HG02943 (cell line): ENCODE measurements at regions not wholly inside any gene's neighbourhood (a gene's known extent, or its start where the extent isn't known, plus 50 kb on each side); places are given as distances from the start of the nearest gene placed in this dataset.

Source experiments
- ATAC-seq: cut with Tn5 transposase; IDR thresholded peaks from one replicate; pipeline ENCODE4 v1.9.1; 2021; ENCODE audit warnings: mild to moderate bottlenecking, low read depth, moderate library complexity; ENCODE audit not compliant: unreplicated experiment

DNA sequence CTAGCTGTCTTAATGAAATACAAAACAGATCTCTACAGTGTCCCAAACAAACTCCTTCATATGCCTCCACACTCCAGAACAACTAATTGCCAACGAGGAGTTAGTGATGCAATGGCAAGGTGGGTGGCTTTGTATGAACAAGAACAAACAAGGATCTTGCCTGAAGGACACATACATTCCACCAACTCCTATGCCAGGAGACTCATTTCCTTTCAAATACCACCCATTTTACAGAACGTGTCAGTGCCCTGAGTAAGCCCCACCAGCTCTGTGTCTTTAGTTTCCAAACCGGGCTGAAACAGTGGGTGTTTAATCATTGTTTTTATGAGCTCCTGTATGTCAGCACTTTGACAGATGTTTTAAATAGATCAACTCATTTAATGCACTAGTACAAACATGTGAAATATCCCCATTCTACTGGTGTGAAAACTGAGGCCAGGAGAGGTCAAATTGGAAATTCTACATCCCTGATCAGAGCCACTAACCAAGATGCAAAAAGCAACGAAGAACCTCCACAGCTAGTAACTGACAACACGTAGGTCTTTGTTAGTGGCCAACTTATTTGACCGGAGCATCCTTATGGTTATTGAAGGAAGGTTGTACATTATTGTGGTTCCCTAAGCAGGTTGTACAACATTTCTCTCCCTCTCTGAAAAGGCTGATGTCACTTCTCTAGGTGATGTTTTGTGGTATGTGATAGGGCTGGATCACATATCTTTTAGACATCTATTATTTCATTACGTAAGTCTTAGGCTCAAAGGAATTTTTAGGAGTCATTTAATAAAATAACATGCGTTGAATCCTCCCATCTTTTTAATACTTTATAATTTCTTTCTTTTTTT lies 534.9 kb upstream of the TNP1 start:
- no peak for ATAC-seq

DNA sequence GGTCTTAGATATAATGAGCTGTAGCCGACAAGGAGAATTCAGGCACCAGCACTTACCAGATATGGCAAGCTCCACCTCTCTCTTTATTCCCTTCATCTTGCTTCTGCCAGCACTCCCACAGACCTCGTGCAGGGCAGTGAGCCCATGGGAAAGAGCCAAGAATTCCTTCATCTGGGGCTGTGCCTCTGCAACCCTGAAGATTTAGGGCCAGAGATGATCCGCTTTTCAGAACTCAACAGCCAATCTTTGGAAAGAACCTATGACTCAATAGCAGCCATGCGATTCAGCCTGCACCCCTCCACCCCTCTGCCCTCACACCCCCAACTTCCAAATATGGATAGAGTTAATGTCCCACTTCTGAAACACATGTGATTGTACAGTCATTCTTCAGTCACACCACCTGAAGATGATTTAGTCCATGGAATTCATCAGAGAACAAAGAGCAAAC lies 533.7 kb upstream of the TNP1 start:
- ATAC-seq = no peak

DNA sequence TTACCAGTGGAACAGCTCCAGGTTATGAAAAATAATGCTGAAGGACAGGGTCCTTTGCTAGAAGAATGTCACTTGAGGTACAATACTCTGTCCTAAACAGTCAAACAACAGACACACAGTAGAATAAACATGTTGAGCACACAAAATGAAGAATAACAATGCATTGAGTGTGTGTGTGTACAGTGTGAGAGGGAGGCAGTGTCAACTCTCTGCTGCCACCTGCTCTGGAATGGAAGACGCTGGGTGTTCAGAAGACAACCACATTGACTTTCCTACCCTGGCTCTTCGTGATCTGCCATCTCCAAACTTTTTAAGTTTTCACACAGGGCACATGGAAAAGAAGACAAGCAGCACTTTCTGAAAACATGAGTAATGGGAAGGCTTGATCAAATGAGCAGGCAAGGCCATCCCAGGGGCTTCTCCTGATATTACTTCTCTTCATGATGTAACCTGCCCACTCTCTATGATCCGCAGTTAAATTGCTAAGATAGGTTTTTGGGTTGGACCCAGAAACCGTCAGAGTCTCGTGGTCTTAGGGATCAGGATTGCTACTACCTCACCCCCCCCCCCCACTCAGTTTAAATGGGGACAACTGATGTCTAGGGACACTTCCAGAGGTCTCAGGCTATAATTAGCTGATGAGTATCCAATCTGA lies 533.2 kb upstream of the TNP1 start:
- ATAC-seq = no peak

DNA sequence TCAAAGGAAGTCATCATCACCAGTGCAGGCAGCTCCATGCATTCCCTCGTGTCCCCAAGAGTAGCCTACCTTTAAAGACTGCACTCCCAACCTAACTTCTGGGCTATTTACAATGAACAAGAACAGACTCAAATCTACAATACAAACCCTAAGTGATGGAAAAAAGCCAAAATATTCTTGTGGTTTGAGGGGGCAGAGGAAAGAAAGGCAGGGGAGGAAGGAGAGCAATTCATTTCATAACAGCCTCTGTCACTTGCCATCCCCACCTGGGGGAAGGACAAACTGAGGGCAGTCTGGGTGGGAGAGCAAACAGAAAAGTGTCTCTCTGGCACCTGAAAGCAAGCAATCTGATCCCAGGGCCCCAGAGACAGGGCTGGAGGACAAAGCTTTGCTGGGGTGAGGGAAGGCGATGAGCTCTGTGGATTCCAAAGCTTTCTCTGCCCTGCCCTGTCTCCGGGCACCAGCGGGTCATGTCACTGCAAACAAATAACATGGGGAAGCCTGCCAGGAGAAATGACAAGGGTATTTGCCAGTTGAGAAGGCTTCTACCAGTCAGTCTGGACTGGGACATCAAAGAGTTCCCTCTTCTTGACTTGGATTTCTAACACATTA lies 528.0 kb upstream of the TNP1 start:
- no peak for ATAC-seq

DNA sequence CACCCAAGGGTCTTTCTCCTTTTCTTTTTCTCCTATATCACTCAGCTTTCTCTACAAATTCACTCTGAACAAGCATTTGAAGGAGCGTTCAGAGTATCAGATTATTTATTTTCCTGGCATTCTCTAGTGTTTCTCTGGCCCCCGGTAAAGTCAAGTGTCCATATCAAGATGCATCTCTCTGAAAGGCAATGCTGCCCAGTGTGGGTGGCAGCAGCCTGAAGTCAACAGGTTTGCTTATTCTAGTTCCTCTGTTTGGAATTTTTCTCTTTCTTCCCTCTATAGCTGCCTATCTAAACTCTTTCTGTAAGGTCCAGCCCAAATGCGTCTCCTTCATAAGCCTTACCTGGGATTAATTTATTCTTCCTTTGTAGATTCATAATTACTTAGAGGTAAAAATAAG lies 526.2 kb upstream of the TNP1 start:
- ATAC-seq = no peak

DNA sequence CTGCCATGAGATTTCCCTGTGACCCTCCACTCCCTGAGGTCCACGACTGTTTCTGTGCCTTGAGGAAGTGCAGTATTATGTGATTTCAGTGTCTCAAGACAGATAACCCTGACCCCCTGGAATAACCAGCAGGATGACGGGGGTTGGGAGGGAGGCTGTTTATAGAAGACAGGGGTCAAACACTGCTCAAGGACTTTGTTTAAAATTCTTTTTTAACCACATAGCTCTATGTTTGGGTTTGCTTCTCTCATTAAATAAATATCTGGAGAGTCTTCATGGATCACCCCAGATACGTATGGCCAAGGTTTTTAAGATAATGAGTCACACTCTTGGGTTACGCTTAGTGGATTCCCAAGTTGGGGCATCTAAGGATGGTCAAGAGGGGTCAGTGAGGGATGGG lies 523.8 kb upstream of the TNP1 start:
- no peak for ATAC-seq

DNA sequence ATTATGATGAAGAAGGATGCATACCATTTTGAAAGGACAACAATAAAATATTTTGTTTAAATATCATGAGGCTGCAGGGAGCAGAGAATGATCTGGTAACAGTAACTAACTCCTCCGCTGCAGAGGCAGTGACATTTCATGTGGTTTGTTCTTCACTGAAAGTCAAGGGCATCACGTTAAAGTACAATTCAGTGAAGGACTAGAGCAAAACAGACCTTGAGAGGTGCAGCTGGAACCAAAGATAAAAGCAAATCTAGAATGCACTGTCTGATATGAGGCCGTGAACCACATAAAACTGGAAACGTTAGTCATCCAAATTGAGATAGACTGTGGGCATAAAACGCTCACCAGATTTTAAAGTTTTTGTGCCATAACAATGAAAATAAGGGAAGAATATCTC lies 522.9 kb upstream of the TNP1 start:
- no peak for ATAC-seq

DNA sequence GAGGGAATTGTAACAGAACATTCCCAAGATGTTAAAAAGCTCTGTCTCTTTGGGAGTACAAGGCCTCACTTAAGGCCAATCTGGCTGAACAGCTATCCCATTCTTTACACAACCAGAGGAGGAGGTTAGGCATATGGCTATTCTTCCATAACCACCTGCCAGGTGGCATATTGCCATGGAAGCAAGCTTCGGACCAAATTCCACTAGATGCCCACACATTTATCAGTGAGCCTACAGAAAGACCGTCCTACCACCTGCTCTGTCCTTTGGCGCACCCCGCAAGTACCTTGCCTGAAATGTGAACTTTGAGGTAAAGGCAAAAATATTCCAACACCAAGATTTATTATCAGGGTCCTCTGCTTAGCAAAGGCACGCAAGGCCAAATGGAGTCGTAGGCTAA lies 519.9 kb upstream of the TNP1 start:
- ATAC-seq = no peak

DNA sequence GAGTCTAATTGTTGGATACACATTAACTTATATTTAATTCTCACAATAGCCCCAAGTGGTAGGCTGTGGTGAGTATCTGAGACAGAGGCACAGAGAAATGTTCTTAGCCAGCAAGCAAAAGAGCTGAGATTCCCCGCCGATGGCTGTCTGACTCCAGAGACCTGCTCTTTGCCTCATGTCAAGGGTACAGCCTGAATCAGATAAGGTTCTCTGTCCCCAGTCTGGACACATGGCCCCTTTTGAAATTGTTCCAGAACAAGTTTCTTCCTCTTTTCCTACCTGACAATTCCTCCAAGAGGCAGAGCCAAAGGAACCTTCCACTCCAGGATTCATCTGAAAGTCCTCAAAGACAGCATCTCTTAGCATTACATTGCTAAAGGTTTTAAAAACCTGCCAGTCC lies 512.9 kb upstream of the TNP1 start:
- ATAC-seq = no peak

DNA sequence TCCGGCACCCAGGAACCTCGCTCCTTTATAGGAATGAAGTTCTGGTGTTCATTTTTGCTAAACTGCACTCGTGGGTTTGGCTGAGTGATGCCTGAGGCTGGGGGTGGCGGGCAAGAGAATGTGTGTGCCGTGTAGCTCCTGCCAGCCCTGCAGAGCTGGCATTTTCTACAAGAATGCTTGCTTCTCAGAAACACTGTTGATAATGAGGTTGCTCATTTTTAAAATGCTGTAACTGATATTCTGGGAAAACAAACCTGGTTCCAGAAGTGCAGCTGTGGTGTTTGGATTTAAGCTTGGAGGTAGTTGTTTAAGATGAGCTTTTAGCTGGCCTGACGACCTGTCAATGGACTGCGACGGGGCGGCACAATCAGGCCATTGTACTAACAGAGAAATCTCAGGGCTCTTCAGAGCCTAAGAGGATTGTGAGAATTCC lies 511.9 kb upstream of the TNP1 start:
- ATAC-seq = no peak

DNA sequence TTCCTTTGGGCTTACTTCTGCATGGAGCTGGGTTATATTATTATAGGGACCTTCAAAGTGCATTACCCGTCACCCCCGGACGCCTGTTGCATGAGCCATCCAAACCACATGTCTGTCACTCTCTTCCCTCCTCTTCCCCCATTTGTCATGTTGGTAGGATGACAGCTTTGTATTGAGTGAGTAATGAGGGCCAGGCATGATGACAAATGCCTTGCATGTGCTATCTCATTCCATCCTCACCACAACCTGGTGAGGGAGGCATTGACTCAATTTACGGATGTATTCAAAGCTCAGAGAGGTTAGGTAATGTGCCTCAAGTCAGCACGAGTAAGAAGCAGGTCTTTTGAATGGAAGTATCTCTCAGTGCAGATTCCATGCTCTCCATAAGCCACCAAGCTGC lies 510.5 kb upstream of the TNP1 start:
- no peak for ATAC-seq

DNA sequence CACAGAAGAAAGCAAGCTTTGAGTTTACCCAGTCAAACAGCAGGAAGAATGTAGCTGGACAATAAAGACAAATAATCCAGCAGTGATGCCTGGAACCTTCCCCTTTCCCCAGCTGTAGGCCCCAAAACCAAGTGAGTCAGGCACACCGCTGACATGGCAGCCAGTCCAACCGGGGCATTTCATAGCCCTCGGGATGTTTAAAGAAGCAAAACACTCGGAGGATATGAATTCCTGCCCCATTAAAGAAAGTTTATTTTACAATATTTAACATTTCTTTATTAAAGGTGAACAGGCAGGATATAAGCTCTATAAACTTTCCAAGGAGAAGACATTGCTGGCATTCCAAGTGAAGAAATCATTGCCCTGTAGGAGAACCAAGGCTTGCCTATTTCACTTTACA lies 507.6 kb upstream of the TNP1 start:
- no peak for ATAC-seq

DNA sequence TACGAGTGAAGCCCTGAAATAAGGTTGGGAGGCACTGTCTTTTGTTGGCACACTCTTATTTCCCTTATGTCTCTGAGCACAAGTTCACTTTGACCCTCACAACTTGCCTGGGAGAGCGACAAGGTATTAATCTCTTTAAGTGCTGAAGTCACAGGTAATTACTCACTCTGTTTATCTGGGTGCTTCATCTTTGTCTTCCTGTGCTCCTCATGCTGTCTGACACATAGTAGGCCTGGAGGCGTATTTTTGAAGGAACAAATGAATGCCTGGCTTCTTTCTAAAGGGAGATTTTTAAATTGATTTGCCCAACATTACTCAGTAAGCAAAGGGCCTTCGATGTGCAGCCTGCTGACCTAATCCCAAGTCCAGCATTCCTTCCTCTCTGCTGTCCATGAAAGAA lies 507.1 kb upstream of the TNP1 start:
- no peak for ATAC-seq

DNA sequence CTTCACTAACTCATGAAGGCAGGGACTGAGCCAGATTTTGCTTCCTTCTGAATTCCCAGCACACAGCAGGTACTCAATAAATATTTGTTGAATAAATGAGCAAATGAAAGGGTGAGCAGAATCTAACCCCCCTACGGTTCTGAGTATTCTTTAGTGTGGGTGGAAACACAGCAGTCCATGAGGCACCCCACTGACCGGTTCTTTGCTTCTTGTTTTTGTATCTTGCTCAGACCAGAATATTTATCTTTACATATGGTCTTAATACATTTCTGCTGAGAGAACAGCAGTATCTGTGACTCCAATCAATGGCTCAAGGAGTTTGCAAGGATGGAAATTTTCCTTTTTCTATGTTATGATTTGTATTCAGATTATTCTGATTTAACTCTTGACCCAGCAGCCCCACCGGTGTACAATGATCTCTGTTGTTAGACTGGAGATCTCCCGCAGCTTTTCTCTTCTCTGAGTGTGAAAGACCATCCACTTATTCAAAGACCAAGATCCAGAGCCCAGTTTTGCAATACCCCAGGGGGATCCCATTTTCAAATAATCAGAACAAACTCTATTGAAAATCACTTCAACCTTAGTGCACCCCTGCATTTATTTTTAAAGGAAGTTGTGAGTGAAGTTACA lies 506.5 kb upstream of the TNP1 start:
- no peak for ATAC-seq

DNA sequence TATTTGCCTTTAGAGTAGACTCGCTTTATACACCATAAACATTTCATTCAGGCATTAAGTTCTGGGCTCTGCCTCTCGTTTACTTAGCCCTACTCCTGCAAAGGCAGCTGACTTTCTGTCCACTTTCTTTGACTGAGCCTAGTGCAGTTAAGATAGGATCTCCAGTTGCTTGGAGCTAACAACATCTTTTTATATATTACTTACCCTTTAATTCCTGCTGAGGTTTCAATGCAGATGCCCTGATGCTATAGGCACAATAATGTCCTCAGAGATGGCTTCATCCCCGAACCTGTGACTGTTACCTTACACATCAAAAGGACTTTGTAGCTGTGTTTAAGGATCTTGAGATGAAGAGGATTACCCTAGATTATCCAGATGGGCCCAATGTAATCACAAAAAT lies 505.8 kb upstream of the TNP1 start:
- ATAC-seq = no peak

DNA sequence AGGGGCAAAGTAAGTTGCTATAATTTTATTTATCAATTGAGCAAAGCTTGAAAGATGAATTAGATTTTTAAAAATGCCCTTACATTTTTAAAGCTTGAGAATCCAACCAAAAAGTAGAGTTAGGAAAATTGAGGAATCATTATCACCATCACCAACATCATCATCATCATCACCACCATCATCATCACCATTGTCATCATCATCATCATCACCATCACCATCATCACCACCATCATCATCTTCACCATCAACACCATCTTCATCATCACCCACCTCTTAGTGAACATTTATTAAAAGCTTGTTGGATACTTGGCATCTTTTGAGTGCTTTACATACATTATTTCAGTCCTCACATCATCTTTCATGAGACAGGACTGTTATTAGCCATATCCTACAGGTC lies 504.4 kb upstream of the TNP1 start:
- ATAC-seq = no peak

DNA sequence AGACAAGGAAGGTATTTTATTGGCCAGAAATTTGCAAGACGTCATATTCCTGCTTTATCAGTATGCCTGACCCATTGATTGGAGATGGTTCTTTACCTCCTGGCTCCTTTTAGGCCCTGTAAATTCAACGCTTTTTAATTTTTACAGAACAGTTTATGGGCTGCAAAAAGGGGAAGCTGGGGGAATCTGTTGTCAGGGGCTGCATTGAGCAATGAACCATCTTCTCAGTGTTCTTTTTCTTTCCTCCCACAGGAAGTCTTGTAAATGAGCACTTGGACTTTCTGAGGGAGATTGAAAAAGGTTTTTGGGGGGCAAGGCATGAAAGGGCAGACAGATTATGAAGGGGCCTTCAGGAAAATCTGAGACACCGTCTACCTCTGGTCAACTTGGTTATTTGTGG lies 503.6 kb upstream of the TNP1 start:
- no peak for ATAC-seq

DNA sequence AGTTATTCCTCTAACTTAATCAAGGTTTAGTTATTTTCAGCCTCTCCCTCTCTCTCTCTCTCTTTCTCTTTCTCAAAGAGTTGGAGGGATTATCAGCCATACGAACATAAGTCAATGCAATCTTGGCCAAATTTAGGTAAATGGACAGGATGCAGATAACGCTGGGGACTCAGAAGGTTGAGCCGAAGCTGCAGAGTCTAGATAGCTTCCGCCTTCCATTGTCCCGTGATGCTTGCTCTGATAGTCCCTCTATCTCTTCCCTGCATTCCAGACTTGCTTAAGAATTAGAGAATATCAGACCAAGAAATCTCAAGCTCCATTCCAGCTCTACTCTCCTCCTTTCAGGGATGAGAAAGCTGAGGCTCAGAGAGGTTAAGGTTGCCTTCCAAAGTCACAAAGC lies 502.8 kb upstream of the TNP1 start:
- no peak for ATAC-seq

DNA sequence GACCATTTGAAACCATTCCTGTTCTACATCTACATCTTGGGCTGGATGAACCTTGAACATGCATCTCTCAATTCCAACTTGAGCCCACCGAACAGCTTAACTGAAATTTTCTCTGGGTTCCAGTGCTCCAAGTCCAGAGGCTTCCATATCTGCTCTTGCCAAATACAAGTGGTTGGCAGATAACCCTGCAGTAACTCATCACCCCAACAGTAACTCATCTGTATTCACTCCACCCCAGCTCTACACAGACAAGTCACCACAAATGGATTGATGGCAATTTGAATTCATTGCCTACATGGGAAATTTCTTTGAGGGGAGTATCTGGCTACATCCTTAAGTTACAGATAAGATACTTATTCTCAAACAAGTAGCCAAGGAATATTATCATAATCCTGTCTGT lies 502.4 kb upstream of the TNP1 start:
- ATAC-seq = no peak

DNA sequence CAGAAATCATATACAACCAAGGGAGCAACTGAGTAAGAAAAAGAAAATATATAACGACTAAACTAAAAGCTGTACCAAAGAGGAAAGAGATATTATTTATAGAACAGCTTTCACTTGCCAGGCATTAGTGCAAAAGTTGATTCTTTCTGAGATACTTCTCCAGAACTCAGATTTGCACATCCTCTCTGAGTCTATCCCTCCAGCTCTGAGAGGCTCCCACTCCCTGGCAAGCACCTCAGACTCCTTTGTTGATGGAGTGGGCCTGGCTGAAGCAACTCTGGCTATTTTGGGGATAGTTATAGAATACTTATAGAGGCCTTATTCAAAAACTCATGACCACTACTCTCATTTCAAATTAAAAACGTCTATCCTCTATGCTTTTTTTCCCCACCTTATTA lies 501.6 kb upstream of the TNP1 start:
- no peak for ATAC-seq

DNA sequence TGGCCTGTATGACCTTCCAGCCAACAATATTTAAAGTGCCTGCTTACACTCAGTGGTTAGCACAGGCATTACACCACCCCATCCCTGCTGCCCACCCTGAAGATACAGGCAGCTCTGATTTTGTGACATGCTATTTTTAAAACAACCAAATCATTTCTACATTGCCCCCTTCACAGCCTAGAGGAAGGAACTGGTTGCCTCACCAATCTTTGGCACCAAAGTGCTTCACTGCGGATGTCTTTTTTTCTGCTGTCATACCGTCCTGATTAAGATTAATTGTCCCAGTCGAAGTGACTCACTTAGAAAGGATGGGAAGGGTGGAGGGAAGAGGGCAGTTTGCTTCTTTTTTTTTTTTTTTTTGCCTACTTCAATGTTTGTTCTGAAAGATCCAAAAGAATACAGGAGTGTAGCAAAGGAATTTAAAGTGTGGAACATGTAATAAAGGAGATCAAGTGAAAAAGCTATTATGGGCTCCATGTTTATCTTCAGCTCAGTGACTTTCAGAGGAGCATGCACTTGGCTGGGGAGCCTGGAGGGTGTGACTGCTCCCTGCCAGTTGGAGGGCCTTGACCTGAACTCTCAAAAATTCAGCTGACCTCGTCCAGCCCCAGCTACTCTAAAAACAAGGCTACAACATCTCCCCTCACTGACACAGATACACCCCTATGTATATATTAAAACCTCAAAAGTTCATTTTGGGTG lies 501.1 kb upstream of the TNP1 start:
- no peak for ATAC-seq
